A549 (cell line): ENCODE measurements at regions not wholly inside any gene's neighbourhood (a gene's known extent, or its start where the extent isn't known, plus 50 kb on each side); places are given as distances from the start of the nearest gene placed in this dataset.

Source experiments
- POLR2A ChIP-seq: IDR thresholded peaks from 2 replicates; pipeline ENCODE4 v1.6.1; 2012; ENCODE audit warnings: mild to moderate bottlenecking, low read length
- RFX5 ChIP-seq: fragments of 450-650 bp; IDR thresholded peaks from 2 replicates; pipeline ENCODE4 v1.7.1; 2014; ENCODE audit warnings: antibody characterized with exemption, mild to moderate bottlenecking, moderate library complexity
- TF ChIP-seq, protein P1 (sequence below): fragments of >200 bp; sonication (Bioruptor Twin); formaldehyde crosslinking; IDR thresholded peaks from 3 replicates; pipeline ENCODE4 v1.5.1; 2016

- no peak for TF ChIP-seq POLR2A
- TF ChIP-seq, protein P1, sequence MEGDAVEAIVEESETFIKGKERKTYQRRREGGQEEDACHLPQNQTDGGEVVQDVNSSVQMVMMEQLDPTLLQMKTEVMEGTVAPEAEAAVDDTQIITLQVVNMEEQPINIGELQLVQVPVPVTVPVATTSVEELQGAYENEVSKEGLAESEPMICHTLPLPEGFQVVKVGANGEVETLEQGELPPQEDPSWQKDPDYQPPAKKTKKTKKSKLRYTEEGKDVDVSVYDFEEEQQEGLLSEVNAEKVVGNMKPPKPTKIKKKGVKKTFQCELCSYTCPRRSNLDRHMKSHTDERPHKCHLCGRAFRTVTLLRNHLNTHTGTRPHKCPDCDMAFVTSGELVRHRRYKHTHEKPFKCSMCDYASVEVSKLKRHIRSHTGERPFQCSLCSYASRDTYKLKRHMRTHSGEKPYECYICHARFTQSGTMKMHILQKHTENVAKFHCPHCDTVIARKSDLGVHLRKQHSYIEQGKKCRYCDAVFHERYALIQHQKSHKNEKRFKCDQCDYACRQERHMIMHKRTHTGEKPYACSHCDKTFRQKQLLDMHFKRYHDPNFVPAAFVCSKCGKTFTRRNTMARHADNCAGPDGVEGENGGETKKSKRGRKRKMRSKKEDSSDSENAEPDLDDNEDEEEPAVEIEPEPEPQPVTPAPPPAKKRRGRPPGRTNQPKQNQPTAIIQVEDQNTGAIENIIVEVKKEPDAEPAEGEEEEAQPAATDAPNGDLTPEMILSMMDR: no peak
- no peak for TF ChIP-seq RFX5
Measured at GRCh38 chr4:23235628-23236390, 543.1 kb downstream of the GBA3 start.
